A172 (cell line): ENCODE measurements at regions not wholly inside any gene's neighbourhood (a gene's known extent, or its start where the extent isn't known, plus 50 kb on each side); places are given as distances from the start of the nearest gene placed in this dataset.

Source experiments
- DNase-seq: peaks from one replicate; pipeline ENCODE4 v3.0.0-alpha.2; 2015; ENCODE audit warnings: low spot score

GRCh38 chrX:80098038-80098437 is 83.5 kb downstream of the TBX22 start:
- no peak for DNase-seq

- no peak for DNase-seq
Observed at GRCh38 chrX:80120335-80120734, 105.8 kb downstream of the TBX22 start.

- DNase-seq, result no peak
Observed at GRCh38 chrX:80138938-80139337, 124.4 kb downstream of the TBX22 start.

- no peak for DNase-seq
Observed at GRCh38 chrX:80139564-80139963, 125.0 kb downstream of the TBX22 start.

- no peak for DNase-seq
Observed at GRCh38 chrX:80170581-80170980, 156.0 kb downstream of the TBX22 start.

- no peak for DNase-seq
Observed at GRCh38 chrX:80173261-80173660, 158.7 kb downstream of the TBX22 start.

GRCh38 chrX:80174925-80175574 is 160.5 kb downstream of the TBX22 start:
- no peak for DNase-seq

- no peak for DNase-seq
Observed at GRCh38 chrX:80181079-80181478, 166.5 kb downstream of the TBX22 start.

- DNase-seq, result no peak
Observed at GRCh38 chrX:80184854-80185253, 170.3 kb downstream of the TBX22 start.

GRCh38 chrX:80206647-80207046 is 192.1 kb downstream of the TBX22 start:
- DNase-seq, result no peak

GRCh38 chrX:80207327-80207726 is 192.8 kb downstream of the TBX22 start:
- no peak for DNase-seq

GRCh38 chrX:80216086-80216485 is 201.5 kb downstream of the TBX22 start:
- DNase-seq, result peak; percentile 1

GRCh38 chrX:80223982-80224579 is 196.2 kb upstream of the TENT5D start:
- no peak for DNase-seq

GRCh38 chrX:80229626-80230025 is 190.6 kb upstream of the TENT5D start:
- DNase-seq, result no peak

GRCh38 chrX:80237072-80237471 is 183.2 kb upstream of the TENT5D start:
- no peak for DNase-seq

GRCh38 chrX:80246271-80246670 is 174.0 kb upstream of the TENT5D start:
- DNase-seq, result no peak

GRCh38 chrX:80266287-80266686 is 154.0 kb upstream of the TENT5D start:
- DNase-seq, result no peak

- DNase-seq, result no peak
Observed at GRCh38 chrX:80266979-80267378, 153.3 kb upstream of the TENT5D start.

GRCh38 chrX:80267790-80268189 is 152.5 kb upstream of the TENT5D start:
- DNase-seq, result no peak

- DNase-seq, result no peak
Observed at GRCh38 chrX:80282535-80282934, 137.7 kb upstream of the TENT5D start.

- DNase-seq, result no peak
Observed at GRCh38 chrX:80285131-80285773, 135.0 kb upstream of the TENT5D start.

GRCh38 chrX:80290834-80291233 is 129.4 kb upstream of the TENT5D start:
- DNase-seq, result no peak

GRCh38 chrX:80293354-80293753 is 126.9 kb upstream of the TENT5D start:
- DNase-seq, result no peak
